ENCODE measurements at regions not wholly inside any gene's neighbourhood (a gene's known extent, or its start where the extent isn't known, plus 50 kb on each side); places are given as distances from the start of the nearest gene placed in this dataset.

- TF ChIP-seq CTCF (conservative IDR thresholded peaks at IDR 0.05 in 1 of 2, IDR thresholded peaks at IDR 0.05 in 1 of 2; ENCODE audit: low read depth in 1 of 2, low read length in 2 of 2) (no peak), EZH2 (IDR thresholded peaks at IDR 0.05; ENCODE audit: low read length, missing control alignments) (no peak)
Measured at GRCh38 chr15:87609894-87610293, 646.6 kb downstream of the NTRK3 start.
